B cell (primary cell): ENCODE measurements at regions not wholly inside any gene's neighbourhood (a gene's known extent, or its start where the extent isn't known, plus 50 kb on each side); places are given as distances from the start of the nearest gene placed in this dataset.

Source experiments
- ATAC-seq: fragments of 200-7000 bp; cut with Tn5 transposase; one replicate; pipeline ENCODE4 v1.10.0; 2021; ENCODE audit warnings: low read depth, mild to moderate bottlenecking, moderate number of reproducible peaks, moderate library complexity
- CTCF ChIA-PET: fragments of 350-600 bp; sonication (Branson Sonifier 250); formaldehyde crosslinking; loops from one replicate; lab custom pipeline; 2021; ENCODE audit warnings: antibody characterized with exemption, inconsistent platforms; lab: Charles Lee
- POLR2A ChIA-PET: fragments of 350-600 bp; sonication (Branson Sonifier 250); formaldehyde crosslinking; loops from one replicate; lab custom pipeline; 2021; ENCODE audit warnings: antibody characterized with exemption; lab: Charles Lee
- DNase-seq: peaks from one replicate; pipeline ENCODE4 v3.0.0; 2013
- H2AFZ ChIP-seq: 2 replicates; pipeline ENCODE4 v1.6.1; 2012; ENCODE audit warnings: mild to moderate bottlenecking, low read depth, low read length; ENCODE audit not compliant: insufficient read depth, poor library complexity, severe bottlenecking
- H3K27ac ChIP-seq, 2 donors: 1 replicate in 1 of 2; 2 replicates in 1 of 2; pipeline ENCODE4 v1.5.1; 2012 to 2013; ENCODE audit warnings: low read length in 2 of 2, mild to moderate bottlenecking in 2 of 2, moderate library complexity in 1 of 2
- H3K27me3 ChIP-seq, 4 experiments: fragments of 200-600 bp in 1 of 4; sonication (generic) in 1 of 4; replicated peaks in 1 of 4; 1 replicate in 2 of 4; 2 replicates in 2 of 4; pipeline versions ENCODE4 v1.6.1 to v1.7.0; 2013 to 2016; ENCODE audit warnings: low read length in 3 of 4, mild to moderate bottlenecking in 2 of 4, mixed read lengths in 1 of 4, moderate library complexity in 1 of 4; ENCODE audit not compliant: insufficient read depth in 4 of 4, control insufficient read depth in 3 of 4; ENCODE audit errors: control extremely low read depth in 1 of 4
- H3K36me3 ChIP-seq, 2 experiments: replicated peaks in 1 of 2; 1 replicate in 1 of 2; 2 replicates in 1 of 2; pipeline versions ENCODE4 v1.6.1 to v1.7.1; 2013; ENCODE audit warnings: low read length in 1 of 2; ENCODE audit not compliant: insufficient read depth in 2 of 2, control insufficient read depth in 1 of 2; ENCODE audit errors: control extremely low read depth in 1 of 2, extremely low read depth in 1 of 2
- H3K4me1 ChIP-seq, 2 donors: fragments of 200-600 bp in 1 of 2; sonication (generic) in 1 of 2; 1 replicate in 1 of 2; 2 replicates in 1 of 2; pipeline versions ENCODE4 v1.5.1 to v1.6.1; 2013 to 2017; ENCODE audit warnings: low read length in 2 of 2; ENCODE audit not compliant: control insufficient read depth in 2 of 2, insufficient read depth in 2 of 2
- H3K4me2 ChIP-seq: replicated peaks from 2 replicates; pipeline ENCODE3; 2012; ENCODE audit warnings: mild to moderate bottlenecking, low read depth, low read length; ENCODE audit not compliant: poor library complexity, severe bottlenecking
- H3K4me3 ChIP-seq, 5 experiments: fragments of 200-600 bp in 1 of 5; sonication (generic) in 1 of 5; 1 replicate in 3 of 5; 2 replicates in 2 of 5; pipeline versions ENCODE4 v1.5.1 to v1.7.0; 2011 to 2016; ENCODE audit warnings: low read length in 4 of 5, mild to moderate bottlenecking in 4 of 5, low read depth in 2 of 5, control low read depth in 1 of 5, moderate library complexity in 1 of 5; ENCODE audit not compliant: insufficient read depth in 1 of 5; ENCODE audit errors: control extremely low read depth in 1 of 5, extremely low read depth in 1 of 5
- H3K79me2 ChIP-seq: fragments of 200-600 bp; sonication (generic); one replicate; pipeline ENCODE4 v1.6.0; 2016; ENCODE audit warnings: low read length; ENCODE audit not compliant: control insufficient read depth, insufficient read depth
- H3K9ac ChIP-seq: fragments of 200-600 bp; sonication (generic); 2 replicates; pipeline ENCODE4 v1.6.1; 2017; ENCODE audit warnings: mild to moderate bottlenecking, low read length, moderate library complexity
- H3K9me3 ChIP-seq, 3 donors: one replicate each; pipeline versions ENCODE4 v1.6.1 to v1.7.1; 2013; ENCODE audit warnings: low read length in 2 of 3; ENCODE audit not compliant: control insufficient read depth in 2 of 3, insufficient read depth in 1 of 3; ENCODE audit errors: control extremely low read depth in 1 of 3
- H4K20me1 ChIP-seq: 2 replicates; pipeline ENCODE4 v1.6.0; 2012; ENCODE audit warnings: mild to moderate bottlenecking, low read length; ENCODE audit not compliant: insufficient read depth, control insufficient read depth, poor library complexity, severe bottlenecking
- H3K27ac Mint-ChIP-seq: one replicate; pipeline ENCODE4 v1.8.0; 2021; ENCODE audit warnings: mixed read lengths
- H3K27me3 Mint-ChIP-seq: one replicate; pipeline ENCODE4 v1.8.0; 2021; ENCODE audit warnings: mixed read lengths
- H3K4me1 Mint-ChIP-seq: one replicate; pipeline ENCODE4 v1.8.0; 2021; ENCODE audit warnings: mixed read lengths
- H3K4me3 Mint-ChIP-seq: one replicate; pipeline ENCODE4 v1.8.0; 2021; ENCODE audit warnings: mixed read lengths
- H3K9me3 Mint-ChIP-seq: one replicate; pipeline ENCODE4 v1.8.0; 2022; ENCODE audit warnings: mixed read lengths; ENCODE audit not compliant: insufficient read depth
- CTCF ChIP-seq: fragments of 200-600 bp; IDR thresholded peaks from one replicate; pipeline ENCODE4 v1.8.0; 2022; ENCODE audit warnings: antibody characterized with exemption, mild to moderate bottlenecking
- EZH2 ChIP-seq: IDR thresholded peaks from 2 replicates; pipeline ENCODE4 v1.6.1; 2012; ENCODE audit warnings: borderline replicate concordance, low read depth, mild to moderate bottlenecking, moderate library complexity, low read length; ENCODE audit not compliant: insufficient read depth, poor library complexity, severe bottlenecking
- WGBS: methylation state at CpG from one replicate; pipeline ENCODE4 v1.1.5; 2013; ENCODE audit warnings: missing lambda C conversion rate; ENCODE audit not compliant: insufficient coverage; 5-methylcytosine and 5-hydroxymethylcytosine counted together
- intact Hi-C: fragments of 100-400 bp; cut with micrococcal nuclease; formaldehyde crosslinking; loops from one replicate; pipeline ENCODE4 v1.10.0; 2022

GRCh38 chr7:132691201-132691600 is 114.9 kb upstream of the PLXNA4 start:
- Histone ChIP-seq H3K4me2 (no peak overlapping the region), H3K9me3 (peaks cover 0 to 2% (median 0%) of the 10 kb centered on the region in 3 donors), H3K27me3 (no peaks in the 10 kb centered on the region), H3K36me3 (no peaks in the 10 kb centered on the region), H3K79me2 (no peaks in the 10 kb centered on the region), H2AFZ (no peak overlapping the region), H3K27ac (no peak overlapping the region), H3K4me3 (no peak overlapping the region), H4K20me1 (no peaks in the 10 kb centered on the region), H3K4me1 (no peaks in the 10 kb centered on the region), H3K9ac (no peak overlapping the region)
- no CpG with 5 or more reads among the region's 3 CpGs for WGBS
- ChIA-PET POLR2A (no interaction called here), CTCF (no interaction called here)
- no peak for TF ChIP-seq CTCF
- no peak for TF ChIP-seq EZH2
- peaks cover 26% of the 10 kb centered on the region for H3K27me3 Mint-ChIP-seq
- no peaks in the 10 kb centered on the region for H3K4me1 Mint-ChIP-seq
- no peak overlapping the region for H3K27ac Mint-ChIP-seq
- H3K9me3 Mint-ChIP-seq, result no peaks in the 10 kb centered on the region
- DNase-seq, result no peak
- intact Hi-C loops, result no loop called here
- H3K4me3 Mint-ChIP-seq, result no peak overlapping the region
- ATAC-seq, result no peak

DNA sequence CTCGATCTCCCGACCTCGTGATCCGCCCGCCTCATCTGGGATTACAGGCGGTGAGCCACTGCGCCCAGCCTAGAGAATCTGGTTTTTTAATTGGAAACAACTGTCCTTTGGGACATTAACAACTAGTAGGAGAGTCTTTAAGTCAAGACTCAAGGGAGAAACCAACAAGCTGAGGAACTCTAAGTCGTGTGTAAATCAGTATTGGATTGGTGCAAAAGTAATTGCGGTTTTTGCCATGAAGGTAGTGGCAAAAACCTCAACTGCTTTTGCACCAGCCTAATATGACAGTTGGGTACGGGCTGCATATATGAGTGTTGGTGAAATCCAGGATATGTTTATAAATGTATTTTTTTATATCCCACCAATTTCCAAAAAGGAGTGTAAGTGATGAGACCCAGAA is 113.9 kb upstream of the PLXNA4 start:
- 95% methylated on average over 8 of the region's 10 CpGs for WGBS
- no peaks in the 10 kb centered on the region for H4K20me1 ChIP-seq
- ATAC-seq, result no peak
- no peak for DNase-seq
- ChIA-PET POLR2A (no interaction called here), CTCF (no interaction called here)
- no peaks in the 10 kb centered on the region for H3K79me2 ChIP-seq
- no peak overlapping the region for H3K27ac ChIP-seq
- Mint-ChIP-seq H3K27ac (no peak overlapping the region), H3K4me1 (no peaks in the 10 kb centered on the region), H3K9me3 (no peaks in the 10 kb centered on the region), H3K4me3 (no peak overlapping the region), H3K27me3 (peaks cover 26% of the 10 kb centered on the region)
- no peak overlapping the region for H2AFZ ChIP-seq
- no peak overlapping the region for H3K4me2 ChIP-seq
- no peak overlapping the region for H3K9ac ChIP-seq
- H3K27me3 ChIP-seq, result peaks cover 0 to 4% (median 0%) of the 10 kb centered on the region in 4 experiments
- no peaks in the 10 kb centered on the region for H3K36me3 ChIP-seq
- peaks cover 0 to 6% (median 0%) of the 10 kb centered on the region in 3 donors for H3K9me3 ChIP-seq
- TF ChIP-seq CTCF, result no peak
- TF ChIP-seq EZH2, result no peak
- intact Hi-C loops, result no loop called here
- no peaks in the 10 kb centered on the region for H3K4me1 ChIP-seq
- no peak overlapping the region for H3K4me3 ChIP-seq
